A673 (cell line): ENCODE measurements at regions not wholly inside any gene's neighbourhood (a gene's known extent, or its start where the extent isn't known, plus 50 kb on each side); places are given as distances from the start of the nearest gene placed in this dataset.

Experiments used
- BruUV-seq: library from RNA; stranded (reverse); fragments of 400-500 nt; replicated peaks from 2 replicates; lab custom pipeline; 2021; lab: Mats Ljungman, UMichigan
- CTCF ChIA-PET: fragments of 300-600 bp; sonication (Branson Sonifier 250); formaldehyde crosslinking; loops from one replicate; lab custom pipeline; 2022; ENCODE audit warnings: antibody characterized with exemption; lab: Charles Lee
- POLR2A ChIA-PET: fragments of 300-600 bp; sonication (Branson Sonifier 250); formaldehyde crosslinking; loops from one replicate; lab custom pipeline; 2022; ENCODE audit warnings: antibody characterized with exemption; ENCODE audit not compliant: low non-redundant PET; lab: Charles Lee
- DNase-seq: peaks from one replicate; pipeline ENCODE4 v3.0.0-alpha.2; 2015; ENCODE audit warnings: low spot score
- H3K27ac ChIP-seq: fragments of 200-600 bp; sonication (generic); 2 replicates; pipeline ENCODE4 v1.5.1; 2016; ENCODE audit warnings: mixed run types, low read depth, mild to moderate bottlenecking, mixed read lengths, antibody characterized with exemption, low read length; ENCODE audit not compliant: poor library complexity, severe bottlenecking
- H3K27me3 ChIP-seq: fragments of 200-600 bp; sonication (generic); replicated peaks from 2 replicates; pipeline ENCODE4 v1.6.1; 2017; ENCODE audit warnings: mixed run types, low read depth, mild to moderate bottlenecking, mixed read lengths, antibody characterized with exemption, low read length; ENCODE audit not compliant: insufficient read depth, poor library complexity
- H3K36me3 ChIP-seq: fragments of 200-600 bp; sonication (generic); 2 replicates; pipeline ENCODE4 v1.6.1; 2016; ENCODE audit warnings: mixed run types, mild to moderate bottlenecking, mixed read lengths, antibody characterized with exemption, low read length; ENCODE audit not compliant: insufficient read depth, poor library complexity, severe bottlenecking
- H3K4me1 ChIP-seq: fragments of 200-600 bp; sonication (generic); 2 replicates; pipeline ENCODE4 v1.6.1; 2017; ENCODE audit warnings: mixed run types, mild to moderate bottlenecking, mixed read lengths, antibody characterized with exemption, low read length; ENCODE audit not compliant: insufficient read depth, poor library complexity, severe bottlenecking
- H3K4me3 ChIP-seq: fragments of 200-600 bp; sonication (generic); 2 replicates; pipeline ENCODE4 v1.5.1; 2016; ENCODE audit warnings: low read depth, mixed run types, mild to moderate bottlenecking, mixed read lengths, low read length; ENCODE audit not compliant: poor library complexity, severe bottlenecking
- H3K9me3 ChIP-seq: fragments of 200-600 bp; sonication (generic); 2 replicates; pipeline ENCODE4 v1.6.1; 2016; ENCODE audit warnings: mixed run types, low read depth, mild to moderate bottlenecking, mixed read lengths, antibody characterized with exemption, low read length; ENCODE audit not compliant: poor library complexity, severe bottlenecking
- EZH2 ChIP-seq: fragments of 200-600 bp; sonication (generic); IDR thresholded peaks from 2 replicates; pipeline ENCODE4 v1.6.1; 2017; ENCODE audit warnings: borderline replicate concordance, low read depth, mild to moderate bottlenecking, mixed read lengths, antibody characterized with exemption, low read length; ENCODE audit not compliant: poor library complexity, severe bottlenecking
- intact Hi-C: fragments of 100-400 bp; cut with micrococcal nuclease; formaldehyde crosslinking; loops from one replicate; pipeline ENCODE4 v1.10.0; 2022; ENCODE audit not compliant: unreplicated experiment
- TF ChIP-seq, protein P1 (sequence below): fragments of 300-800, 200-600 bp; sonication (generic); conservative IDR thresholded peaks from 2 replicates; pipeline ENCODE4 v1.5.1; 2017; ENCODE audit warnings: low read depth, mild to moderate bottlenecking, antibody characterized with exemption, low read length, moderate library complexity, mixed read lengths

DNA sequence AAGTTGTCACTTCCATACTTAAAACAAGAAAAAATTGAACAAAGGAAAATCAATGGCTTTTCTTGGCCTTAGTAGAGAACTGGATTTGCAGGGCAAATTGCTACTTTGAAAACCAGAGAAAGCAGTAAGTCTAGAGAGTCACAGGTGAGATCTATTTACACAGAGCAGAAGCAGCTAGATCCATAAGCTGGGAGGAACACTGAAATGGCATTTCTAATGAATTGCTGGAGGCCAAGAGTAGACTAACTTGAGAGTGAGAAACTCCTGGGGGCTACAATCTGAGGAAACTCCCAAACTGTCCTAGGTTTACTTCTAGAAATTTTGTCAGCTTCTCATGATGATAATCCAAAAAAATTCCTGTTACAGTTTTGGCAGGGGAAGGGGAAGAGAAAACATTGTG is 133.3 kb downstream of the SPCS3 start:
- TF ChIP-seq, protein P1, sequence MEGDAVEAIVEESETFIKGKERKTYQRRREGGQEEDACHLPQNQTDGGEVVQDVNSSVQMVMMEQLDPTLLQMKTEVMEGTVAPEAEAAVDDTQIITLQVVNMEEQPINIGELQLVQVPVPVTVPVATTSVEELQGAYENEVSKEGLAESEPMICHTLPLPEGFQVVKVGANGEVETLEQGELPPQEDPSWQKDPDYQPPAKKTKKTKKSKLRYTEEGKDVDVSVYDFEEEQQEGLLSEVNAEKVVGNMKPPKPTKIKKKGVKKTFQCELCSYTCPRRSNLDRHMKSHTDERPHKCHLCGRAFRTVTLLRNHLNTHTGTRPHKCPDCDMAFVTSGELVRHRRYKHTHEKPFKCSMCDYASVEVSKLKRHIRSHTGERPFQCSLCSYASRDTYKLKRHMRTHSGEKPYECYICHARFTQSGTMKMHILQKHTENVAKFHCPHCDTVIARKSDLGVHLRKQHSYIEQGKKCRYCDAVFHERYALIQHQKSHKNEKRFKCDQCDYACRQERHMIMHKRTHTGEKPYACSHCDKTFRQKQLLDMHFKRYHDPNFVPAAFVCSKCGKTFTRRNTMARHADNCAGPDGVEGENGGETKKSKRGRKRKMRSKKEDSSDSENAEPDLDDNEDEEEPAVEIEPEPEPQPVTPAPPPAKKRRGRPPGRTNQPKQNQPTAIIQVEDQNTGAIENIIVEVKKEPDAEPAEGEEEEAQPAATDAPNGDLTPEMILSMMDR = no peak
- TF ChIP-seq EZH2 = no peak
- ChIA-PET POLR2A (no interaction called here), CTCF (no interaction called here)
- no TSS peak for BruUV-seq
- Histone ChIP-seq H3K27me3 (peaks cover 11% of the 10 kb centered on the region), H3K36me3 (no peaks in the 10 kb centered on the region), H3K4me3 (no peak overlapping the region), H3K27ac (no peak overlapping the region), H3K4me1 (no peaks in the 10 kb centered on the region), H3K9me3 (no peaks in the 10 kb centered on the region)
- DNase-seq = no peak
- intact Hi-C loops = no loop called here

DNA sequence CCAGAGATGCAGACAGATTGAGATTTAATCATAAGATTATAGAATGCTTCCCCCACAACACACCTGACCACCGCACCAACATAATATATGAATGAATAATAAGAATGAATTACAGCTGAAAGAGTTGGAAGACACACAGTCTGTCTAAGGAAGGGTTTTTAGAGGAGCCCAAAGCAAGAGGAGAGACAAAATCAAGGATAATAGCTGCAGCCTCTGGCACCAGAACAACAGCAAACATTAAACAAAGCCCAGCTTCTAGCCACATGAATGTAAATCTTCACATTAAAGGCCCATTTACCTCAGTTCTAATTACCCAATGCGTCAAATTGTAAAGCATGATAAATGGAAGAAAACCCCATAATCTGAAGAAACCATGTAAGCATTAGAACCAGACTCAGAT is 133.9 kb downstream of the SPCS3 start:
- H3K4me1 ChIP-seq = no peaks in the 10 kb centered on the region
- no peak for DNase-seq
- H3K27me3 ChIP-seq = peaks cover 11% of the 10 kb centered on the region
- no peak for TF ChIP-seq EZH2
- TF ChIP-seq, protein P1 = no peak
- no peak overlapping the region for H3K27ac ChIP-seq
- H3K4me3 ChIP-seq = no peak overlapping the region
- intact Hi-C loops = no loop called here
- ChIA-PET POLR2A (no interaction called here), CTCF (no interaction called here)
- no peaks in the 10 kb centered on the region for H3K9me3 ChIP-seq
- no TSS peak for BruUV-seq
- no peaks in the 10 kb centered on the region for H3K36me3 ChIP-seq

DNA sequence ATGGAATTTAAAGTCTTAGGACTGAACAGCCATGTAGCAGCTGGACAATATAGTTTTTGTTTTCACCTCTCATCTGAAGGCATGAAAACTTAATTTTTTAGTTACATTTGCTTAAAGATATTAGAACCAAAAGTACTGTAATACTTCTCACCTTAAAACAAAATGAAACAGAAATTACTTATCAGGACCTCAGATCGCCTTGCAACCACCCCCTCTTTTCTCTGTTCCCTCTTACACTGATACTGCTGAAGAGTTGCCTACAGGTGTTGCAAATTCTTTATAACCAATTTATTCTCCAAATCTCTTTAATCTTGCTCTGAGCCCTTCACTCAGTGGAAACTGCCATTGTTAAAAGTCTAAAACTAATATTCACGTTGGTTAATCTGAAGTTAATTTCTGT is 145.0 kb downstream of the SPCS3 start:
- no peak for TF ChIP-seq EZH2
- TF ChIP-seq, protein P1 = no peak
- ChIA-PET POLR2A (no interaction called here), CTCF (no interaction called here)
- H3K27ac ChIP-seq = no peak overlapping the region
- intact Hi-C loops = no loop called here
- no peaks in the 10 kb centered on the region for H3K36me3 ChIP-seq
- peaks cover 7% of the 10 kb centered on the region for H3K27me3 ChIP-seq
- BruUV-seq = no TSS peak
- no peaks in the 10 kb centered on the region for H3K9me3 ChIP-seq
- H3K4me1 ChIP-seq = no peaks in the 10 kb centered on the region
- no peak for DNase-seq
- no peak overlapping the region for H3K4me3 ChIP-seq
